ENCODE measurements at regions not wholly inside any gene's neighbourhood (a gene's known extent, or its start where the extent isn't known, plus 50 kb on each side); places are given as distances from the start of the nearest gene placed in this dataset.
"Not testable (repeated sequence)": the region's sequence is repeated elsewhere in the genome, so short reads cannot be mapped to it uniquely, and the experiment has no call there.

- Histone ChIP-seq H2AFZ (ENCODE audit: low read length) (no peak overlapping the region), H3K4me1 (ENCODE audit: insufficient read depth, low read length, severe bottlenecking) (no peaks in the 10 kb centered on the region), H3F3A (ENCODE audit: insufficient read depth, low read length) (no peaks in the 10 kb centered on the region; the same call in 1 of the 2 replicates), H3K4me2 (ENCODE audit: low read length) (no peak overlapping the region), H3K27me3 (ENCODE audit: insufficient read depth, low read length) (no peaks in the 10 kb centered on the region), H3K79me2 (ENCODE audit: insufficient read depth, low read length) (no peaks in the 10 kb centered on the region), H3K9me2 (ENCODE audit: low read depth, low read length) (no peaks in the 10 kb centered on the region), H3K36me3 (ENCODE audit: insufficient read depth, low read length) (peaks cover 9% of the 10 kb centered on the region; the same call in 1 of the 2 replicates), H3K27ac (ENCODE audit: low read depth, low read length, poor library complexity, severe bottlenecking) (no peak overlapping the region), H4K20me1 (ENCODE audit: insufficient read depth, low read length) (no peaks in the 10 kb centered on the region), H3K4me3 (ENCODE audit: low read depth, low read length, poor library complexity, severe bottlenecking) (no peak overlapping the region), H3K9me3 (ENCODE audit: low read length) (no peaks in the 10 kb centered on the region), H3K9ac (ENCODE audit: low read length) (no peak overlapping the region)
- no peak for TF ChIP-seq EZH2 (IDR thresholded peaks at IDR 0.05; ENCODE audit: borderline replicate concordance, low read length)
- TF ChIP-seq CTCF (IDR thresholded peaks at IDR 0.05; ENCODE audit: low read length): no peak
Observed at GRCh38 chr2:3107567-3107966, 270.1 kb downstream of the EIPR1 start.

- no peaks in the 10 kb centered on the region for H3K9me3 ChIP-seq (ENCODE audit: low read length)
- H3K79me2 ChIP-seq (ENCODE audit: insufficient read depth, low read length): no peaks in the 10 kb centered on the region
- H3K9me2 ChIP-seq (ENCODE audit: low read depth, low read length): no peaks in the 10 kb centered on the region
- no peak overlapping the region for H3K4me2 ChIP-seq (ENCODE audit: low read length)
- H3K27ac ChIP-seq (ENCODE audit: low read depth, low read length, poor library complexity, severe bottlenecking): no peak overlapping the region
- no peak overlapping the region for H3K4me3 ChIP-seq (ENCODE audit: low read depth, low read length, poor library complexity, severe bottlenecking)
- H3K4me1 ChIP-seq (ENCODE audit: insufficient read depth, low read length, severe bottlenecking): no peaks in the 10 kb centered on the region
- no peak overlapping the region for H2AFZ ChIP-seq (ENCODE audit: low read length)
- H4K20me1 ChIP-seq (ENCODE audit: insufficient read depth, low read length): no peaks in the 10 kb centered on the region
- H3K36me3 ChIP-seq (ENCODE audit: insufficient read depth, low read length): peaks cover 9% of the 10 kb centered on the region; the same call in 1 of the 2 replicates
- H3K9ac ChIP-seq (ENCODE audit: low read length): no peak overlapping the region
- H3K27me3 ChIP-seq (ENCODE audit: insufficient read depth, low read length): no peaks in the 10 kb centered on the region
- H3F3A ChIP-seq (ENCODE audit: insufficient read depth, low read length): no peaks in the 10 kb centered on the region; the same call in 1 of the 2 replicates
- TF ChIP-seq CTCF (IDR thresholded peaks at IDR 0.05; ENCODE audit: low read length) (no peak), EZH2 (IDR thresholded peaks at IDR 0.05; ENCODE audit: borderline replicate concordance, low read length) (no peak)
Observed at GRCh38 chr2:3105814-3106569, 271.6 kb downstream of the EIPR1 start.

GRCh38 chr2:3104958-3105813, 272.4 kb downstream of the EIPR1 start:
- H3F3A ChIP-seq (ENCODE audit: insufficient read depth, low read length); H3K9me3 ChIP-seq (ENCODE audit: low read length); H3K4me2 ChIP-seq (ENCODE audit: low read length); H3K9ac ChIP-seq (ENCODE audit: low read length); H3K36me3 ChIP-seq (ENCODE audit: insufficient read depth, low read length); H3K4me1 ChIP-seq (ENCODE audit: insufficient read depth, low read length, severe bottlenecking); H3K9me2 ChIP-seq (ENCODE audit: low read depth, low read length); H4K20me1 ChIP-seq (ENCODE audit: insufficient read depth, low read length); H3K4me3 ChIP-seq (ENCODE audit: low read depth, low read length, poor library complexity, severe bottlenecking); H3K27me3 ChIP-seq (ENCODE audit: insufficient read depth, low read length); H3K27ac ChIP-seq (ENCODE audit: low read depth, low read length, poor library complexity, severe bottlenecking); H2AFZ ChIP-seq (ENCODE audit: low read length); H3K79me2 ChIP-seq (ENCODE audit: insufficient read depth, low read length): not testable (repeated sequence)
